Body of pancreas (tissue), 4 donors: ENCODE measurements at regions not wholly inside any gene's neighbourhood (a gene's known extent, or its start where the extent isn't known, plus 50 kb on each side); places are given as distances from the start of the nearest gene placed in this dataset.

ENCODE experiments used
- ATAC-seq: fragments of 150-250 bp; one replicate; pipeline ENCODE4 v1.9.1; 2016
- DNase-seq, 4 donors: peaks; one replicate each; pipeline ENCODE4 v3.0.0-alpha.2; 2019
- H3K27ac ChIP-seq, 4 donors: fragments of 200-600 bp; sonication (generic); 1 replicate in 3 of 4; 2 replicates in 1 of 4; pipeline versions ENCODE4 v1.5.1 to v1.6.1; 2016 to 2019; ENCODE audit warnings: mild to moderate bottlenecking in 1 of 4, mixed read lengths in 1 of 4, moderate library complexity in 1 of 4
- H3K27me3 ChIP-seq, 2 donors: fragments of 200-600 bp; sonication (generic); one replicate each; pipeline ENCODE4 v1.6.0; 2016; ENCODE audit warnings: mild to moderate bottlenecking in 1 of 2
- H3K36me3 ChIP-seq, 2 donors: fragments of 200-600 bp; sonication (generic); replicated peaks in 1 of 2; 2 replicates each; pipeline ENCODE4 v1.5.1; 2016; ENCODE audit warnings: low read depth in 2 of 2; ENCODE audit not compliant: insufficient read depth in 1 of 2
- H3K4me1 ChIP-seq: fragments of 200-600 bp; sonication (generic); one replicate; pipeline ENCODE4 v1.6.0; 2016
- H3K4me3 ChIP-seq, 2 donors: fragments of 200-600 bp; sonication (generic); 1 replicate in 1 of 2; 2 replicates in 1 of 2; pipeline ENCODE4 v1.5.1; 2016 to 2019
- H3K9me3 ChIP-seq, 3 donors: fragments of 200-600 bp; sonication (generic); 1 replicate in 2 of 3; 2 replicates in 1 of 3; pipeline ENCODE4 v1.5.1; 2016
- POLR2A ChIP-seq, 3 donors: fragments of 450-650 bp; IDR thresholded peaks; one replicate each; pipeline ENCODE4 v1.6.1; 2016; ENCODE audit warnings: antibody characterized with exemption in 3 of 3, mild to moderate bottlenecking in 2 of 3
- WGBS, 2 donors: methylation state at CpG; one replicate each; pipeline ENCODE4 v1.1.5; 2017; 5-methylcytosine and 5-hydroxymethylcytosine counted together
- intact Hi-C: fragments of 100-400 bp; cut with DNase I; formaldehyde crosslinking; loops from one replicate; pipeline ENCODE4 v1.15.1; 2023
- TF ChIP-seq, protein P1 (sequence below), 7 experiments: fragments of 450-650 bp in 4 of 7; fragments of 200-600 bp in 3 of 7; sonication (generic) in 3 of 7; IDR thresholded peaks; one replicate each; pipeline ENCODE4 v1.5.1; 2016 to 2019; ENCODE audit warnings: antibody characterized with exemption in 7 of 7

DNA sequence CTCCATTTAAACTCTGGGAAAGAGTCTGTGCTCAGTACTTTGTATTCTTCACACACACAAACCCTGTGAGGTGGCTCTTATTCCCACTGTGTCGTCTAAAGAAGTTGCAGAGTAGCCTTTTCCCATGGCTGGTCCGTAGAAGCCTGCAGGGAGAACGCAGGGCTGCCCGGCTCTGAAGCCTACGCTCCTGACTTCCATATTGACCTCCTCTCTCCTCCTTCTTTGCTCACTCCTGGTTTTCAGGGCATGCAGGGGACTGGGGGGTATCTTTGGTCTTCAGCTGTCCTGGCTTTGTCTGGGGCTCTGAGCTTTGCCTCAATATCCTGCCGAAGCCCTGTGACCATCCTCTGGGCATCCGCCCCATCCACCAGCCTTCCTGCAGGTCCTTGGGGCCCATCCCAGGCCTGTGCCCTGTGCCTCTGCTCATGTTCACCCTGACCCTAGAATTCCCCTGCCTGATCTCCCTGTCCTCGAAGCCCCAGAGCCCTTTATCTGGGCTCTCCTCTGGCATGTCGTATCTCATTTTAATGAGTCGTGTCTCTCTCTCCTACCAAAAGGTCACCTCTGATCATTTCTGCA lies 83.8 kb upstream of the FSTL4 start:
- H3K27me3 ChIP-seq: no peaks in the 10 kb centered on the region
- DNase-seq (no peak), ATAC-seq (no peak)
- TF ChIP-seq POLR2A (IDR thresholded peaks at IDR 0.05): no peak
- no peak overlapping the region for H3K4me3 ChIP-seq
- H3K9me3 ChIP-seq: no peaks in the 10 kb centered on the region
- intact Hi-C loops: no loop called here
- 69 to 73% methylated on average over 10 of the region's 10 CpGs for WGBS, 2 donors
- no peak overlapping the region for H3K27ac ChIP-seq
- H3K4me1 ChIP-seq: no peaks in the 10 kb centered on the region
- no peaks in the 10 kb centered on the region for H3K36me3 ChIP-seq

DNA sequence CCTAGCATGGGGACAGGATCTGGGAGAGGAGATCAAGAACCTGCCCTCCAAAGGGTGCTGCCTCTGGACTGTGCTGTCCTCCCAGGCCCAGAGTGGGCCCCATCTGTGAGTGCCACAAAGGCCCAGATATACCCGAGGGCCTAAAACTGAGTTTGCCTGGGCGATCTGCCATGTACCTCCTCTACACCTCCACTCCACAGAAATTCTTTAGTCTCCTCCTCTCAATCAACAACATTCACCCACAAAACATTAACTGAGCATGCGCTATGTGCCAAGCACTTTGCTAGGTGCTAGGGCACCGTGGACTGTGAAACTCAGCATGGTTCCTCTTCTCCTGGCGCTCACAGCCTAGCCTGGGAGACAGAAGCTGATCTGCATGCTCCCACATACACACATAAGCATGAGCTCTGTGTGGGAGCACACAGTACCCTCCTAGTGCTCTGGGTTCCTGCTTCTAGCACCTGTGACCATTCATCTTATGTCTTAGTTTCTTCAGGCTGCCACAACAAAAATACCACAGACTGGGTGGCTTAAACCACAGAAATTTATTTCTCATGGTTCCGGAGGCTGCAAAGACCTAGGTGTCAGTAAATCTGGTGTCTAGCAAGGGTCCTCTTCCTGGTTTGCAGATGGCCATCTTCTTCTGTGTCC lies 82.0 kb upstream of the FSTL4 start:
- no peak for DNase-seq
- no peak overlapping the region for H3K27ac ChIP-seq
- no peaks in the 10 kb centered on the region for H3K27me3 ChIP-seq
- no peaks in the 10 kb centered on the region for H3K9me3 ChIP-seq
- TF ChIP-seq, protein P1, sequence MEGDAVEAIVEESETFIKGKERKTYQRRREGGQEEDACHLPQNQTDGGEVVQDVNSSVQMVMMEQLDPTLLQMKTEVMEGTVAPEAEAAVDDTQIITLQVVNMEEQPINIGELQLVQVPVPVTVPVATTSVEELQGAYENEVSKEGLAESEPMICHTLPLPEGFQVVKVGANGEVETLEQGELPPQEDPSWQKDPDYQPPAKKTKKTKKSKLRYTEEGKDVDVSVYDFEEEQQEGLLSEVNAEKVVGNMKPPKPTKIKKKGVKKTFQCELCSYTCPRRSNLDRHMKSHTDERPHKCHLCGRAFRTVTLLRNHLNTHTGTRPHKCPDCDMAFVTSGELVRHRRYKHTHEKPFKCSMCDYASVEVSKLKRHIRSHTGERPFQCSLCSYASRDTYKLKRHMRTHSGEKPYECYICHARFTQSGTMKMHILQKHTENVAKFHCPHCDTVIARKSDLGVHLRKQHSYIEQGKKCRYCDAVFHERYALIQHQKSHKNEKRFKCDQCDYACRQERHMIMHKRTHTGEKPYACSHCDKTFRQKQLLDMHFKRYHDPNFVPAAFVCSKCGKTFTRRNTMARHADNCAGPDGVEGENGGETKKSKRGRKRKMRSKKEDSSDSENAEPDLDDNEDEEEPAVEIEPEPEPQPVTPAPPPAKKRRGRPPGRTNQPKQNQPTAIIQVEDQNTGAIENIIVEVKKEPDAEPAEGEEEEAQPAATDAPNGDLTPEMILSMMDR (IDR thresholded peaks at IDR 0.05): no peak
- no peak for TF ChIP-seq POLR2A (IDR thresholded peaks at IDR 0.05)
- H3K4me3 ChIP-seq: no peak overlapping the region
- ATAC-seq: no peak
- 80 to 88% methylated on average over 6 of the region's 6 CpGs for WGBS, 2 donors
- intact Hi-C loops: no loop called here
- H3K36me3 ChIP-seq: no peaks in the 10 kb centered on the region
- H3K4me1 ChIP-seq: no peaks in the 10 kb centered on the region

DNA sequence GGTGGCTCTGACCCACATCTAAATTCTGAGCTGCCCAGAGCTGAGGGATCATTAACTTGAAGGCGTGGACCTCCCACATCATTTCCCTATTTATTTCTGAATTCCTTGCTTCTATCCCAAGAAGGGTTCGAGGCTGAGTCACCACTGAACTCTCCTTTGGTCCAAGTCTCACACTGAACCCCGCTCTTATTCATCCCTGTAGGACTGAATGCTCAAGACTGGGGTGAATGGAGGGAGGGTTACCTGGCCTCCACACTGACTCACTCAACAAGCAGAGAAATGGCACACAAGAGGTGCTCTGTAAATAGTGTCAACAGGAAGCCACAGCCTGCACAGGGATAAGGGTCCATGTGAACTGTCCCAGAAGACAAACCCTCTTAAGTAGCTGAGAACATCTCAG lies 79.1 kb upstream of the FSTL4 start:
- WGBS, 2 donors: 42 to 52% methylated on average over 3 of the region's 3 CpGs
- TF ChIP-seq POLR2A (IDR thresholded peaks at IDR 0.05): no peak
- H3K36me3 ChIP-seq: no peaks in the 10 kb centered on the region
- ATAC-seq (no peak), DNase-seq (no peak)
- H3K9me3 ChIP-seq: no peaks in the 10 kb centered on the region
- H3K27ac ChIP-seq: no peak overlapping the region
- no peak overlapping the region for H3K4me3 ChIP-seq
- intact Hi-C loops: no loop called here
- H3K27me3 ChIP-seq: no peaks in the 10 kb centered on the region
- H3K4me1 ChIP-seq: no peaks in the 10 kb centered on the region

DNA sequence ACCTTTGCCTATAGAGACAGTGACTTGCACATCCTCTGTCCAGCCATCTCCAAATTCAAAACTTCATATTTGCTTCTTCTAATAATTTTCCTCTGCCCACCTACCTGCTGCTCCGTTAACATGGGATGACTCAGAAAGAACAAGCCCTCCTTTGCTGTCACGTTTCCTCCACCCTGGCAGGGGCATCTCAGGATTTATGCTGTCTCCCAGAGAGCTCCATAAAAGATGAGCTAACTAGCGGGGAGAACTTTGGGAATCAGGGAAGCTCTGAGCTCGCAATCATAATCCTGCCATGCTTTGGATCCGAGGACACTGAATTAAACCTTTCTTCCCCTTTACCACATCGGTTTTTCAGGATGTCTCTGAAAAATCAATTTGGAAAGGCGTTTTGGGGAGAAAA lies 78.4 kb upstream of the FSTL4 start:
- Histone ChIP-seq H3K36me3 (no peaks in the 10 kb centered on the region), H3K9me3 (no peaks in the 10 kb centered on the region), H3K27ac (no peak overlapping the region), H3K27me3 (no peaks in the 10 kb centered on the region), H3K4me3 (no peak overlapping the region), H3K4me1 (no peaks in the 10 kb centered on the region)
- ATAC-seq: no peak
- 50 to 57% methylated on average over 7 of the region's 7 CpGs for WGBS, 2 donors
- TF ChIP-seq, protein P1 (IDR thresholded peaks at IDR 0.05): no peak
- no peak for TF ChIP-seq POLR2A (IDR thresholded peaks at IDR 0.05)
- DNase-seq: no peak
- intact Hi-C loops: no loop called here

DNA sequence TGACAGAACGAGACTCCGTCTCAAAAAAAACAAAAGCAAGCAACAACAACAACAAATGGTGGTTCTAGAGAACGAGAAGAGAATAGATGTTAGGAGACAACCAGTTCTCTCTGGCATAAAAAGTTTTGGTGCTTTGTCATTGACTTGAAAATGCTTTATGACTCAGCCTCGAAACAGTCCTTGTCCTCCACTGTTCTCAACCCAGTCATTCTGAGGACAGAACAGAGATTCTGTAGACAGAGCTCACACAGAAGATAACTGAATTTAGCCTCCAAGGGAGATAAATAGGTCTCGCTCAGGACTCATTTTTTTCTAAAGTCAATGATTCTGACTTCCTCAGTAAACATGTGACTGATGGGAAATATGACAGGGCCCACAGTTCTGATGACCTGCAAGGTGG lies 76.0 kb upstream of the FSTL4 start:
- intact Hi-C loops: no loop called here
- Histone ChIP-seq H3K27me3 (no peaks in the 10 kb centered on the region), H3K9me3 (no peaks in the 10 kb centered on the region), H3K36me3 (no peaks in the 10 kb centered on the region), H3K27ac (no peak overlapping the region), H3K4me1 (no peaks in the 10 kb centered on the region), H3K4me3 (no peak overlapping the region)
- WGBS, 2 donors: 64 to 72% methylated on average over 5 of the region's 5 CpGs
- no peak for DNase-seq
- TF ChIP-seq POLR2A (IDR thresholded peaks at IDR 0.05): no peak
- TF ChIP-seq, protein P1 (IDR thresholded peaks at IDR 0.05): no peak
- ATAC-seq: no peak
